Uterus (tissue), 2 donors: ENCODE measurements at regions not wholly inside any gene's neighbourhood (a gene's known extent, or its start where the extent isn't known, plus 50 kb on each side); places are given as distances from the start of the nearest gene placed in this dataset.

Source experiments
- POLR2A ChIP-seq, 2 donors: fragments of 450-650 bp; IDR thresholded peaks; one replicate each; pipeline ENCODE4 v1.6.1; 2016; ENCODE audit warnings: antibody characterized with exemption in 2 of 2, mild to moderate bottlenecking in 1 of 2, moderate library complexity in 1 of 2
- TF ChIP-seq, protein P1 (sequence below), 4 experiments: fragments of 200-600 bp in 2 of 4; fragments of 450-650 bp in 2 of 4; sonication (generic) in 2 of 4; IDR thresholded peaks; one replicate each; pipeline ENCODE4 v1.5.1; 2016 to 2019; ENCODE audit warnings: antibody characterized with exemption in 4 of 4, mild to moderate bottlenecking in 2 of 4, moderate library complexity in 1 of 4

DNA sequence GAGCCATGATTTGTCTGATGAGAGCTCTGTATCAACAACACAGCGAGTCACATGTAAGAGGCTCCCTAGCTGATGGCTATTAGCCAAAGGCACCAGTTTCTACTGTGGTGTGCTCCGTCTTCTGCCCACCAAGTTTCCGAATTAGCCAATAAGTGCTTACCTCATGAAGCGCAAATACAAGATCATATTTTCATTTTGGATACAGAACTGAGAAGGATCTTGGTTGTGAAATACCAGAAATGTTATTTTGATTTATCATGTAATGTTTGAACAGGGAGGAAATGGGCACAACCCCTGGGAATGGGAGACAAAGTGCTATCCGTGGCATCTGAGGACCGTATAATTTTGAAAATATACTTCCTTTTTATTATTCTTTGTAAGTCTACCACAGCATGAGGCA lies 234.3 kb downstream of the DACT1 start:
- TF ChIP-seq, protein P1, sequence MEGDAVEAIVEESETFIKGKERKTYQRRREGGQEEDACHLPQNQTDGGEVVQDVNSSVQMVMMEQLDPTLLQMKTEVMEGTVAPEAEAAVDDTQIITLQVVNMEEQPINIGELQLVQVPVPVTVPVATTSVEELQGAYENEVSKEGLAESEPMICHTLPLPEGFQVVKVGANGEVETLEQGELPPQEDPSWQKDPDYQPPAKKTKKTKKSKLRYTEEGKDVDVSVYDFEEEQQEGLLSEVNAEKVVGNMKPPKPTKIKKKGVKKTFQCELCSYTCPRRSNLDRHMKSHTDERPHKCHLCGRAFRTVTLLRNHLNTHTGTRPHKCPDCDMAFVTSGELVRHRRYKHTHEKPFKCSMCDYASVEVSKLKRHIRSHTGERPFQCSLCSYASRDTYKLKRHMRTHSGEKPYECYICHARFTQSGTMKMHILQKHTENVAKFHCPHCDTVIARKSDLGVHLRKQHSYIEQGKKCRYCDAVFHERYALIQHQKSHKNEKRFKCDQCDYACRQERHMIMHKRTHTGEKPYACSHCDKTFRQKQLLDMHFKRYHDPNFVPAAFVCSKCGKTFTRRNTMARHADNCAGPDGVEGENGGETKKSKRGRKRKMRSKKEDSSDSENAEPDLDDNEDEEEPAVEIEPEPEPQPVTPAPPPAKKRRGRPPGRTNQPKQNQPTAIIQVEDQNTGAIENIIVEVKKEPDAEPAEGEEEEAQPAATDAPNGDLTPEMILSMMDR (IDR thresholded peaks at IDR 0.05): no peak
- no peak for TF ChIP-seq POLR2A (IDR thresholded peaks at IDR 0.05)
